Gastroesophageal sphincter (tissue), 4 donors: ENCODE measurements at regions not wholly inside any gene's neighbourhood (a gene's known extent, or its start where the extent isn't known, plus 50 kb on each side); places are given as distances from the start of the nearest gene placed in this dataset.

Experiments
- ATAC-seq: fragments of 150-250 bp; one replicate; pipeline ENCODE4 v1.9.1; 2016; ENCODE audit warnings: mild to moderate bottlenecking, moderate library complexity
- H3K27ac ChIP-seq, 4 donors: fragments of 200-600 bp; sonication (generic) in 3 of 4; 1 replicate in 3 of 4; 2 replicates in 1 of 4; pipeline ENCODE4 v1.5.1; 2016 to 2019
- H3K27me3 ChIP-seq: fragments of 200-600 bp; sonication (generic); one replicate; pipeline ENCODE4 v1.5.1; 2019
- H3K36me3 ChIP-seq, 2 donors: fragments of 200-600 bp; sonication (generic); one replicate each; pipeline ENCODE4 v1.5.1; 2019; ENCODE audit warnings: control low read depth in 1 of 2
- H3K4me1 ChIP-seq, 3 donors: fragments of 200-600 bp; sonication (generic); 1 replicate in 2 of 3; 2 replicates in 1 of 3; pipeline ENCODE4 v1.5.1; 2016 to 2019; ENCODE audit warnings: control low read depth in 2 of 3
- H3K4me3 ChIP-seq, 2 donors: fragments of 200-600 bp; sonication (generic); one replicate each; pipeline ENCODE4 v1.5.1; 2019; ENCODE audit warnings: mild to moderate bottlenecking in 1 of 2, moderate library complexity in 1 of 2
- H3K9me3 ChIP-seq, 3 donors: fragments of 200-600 bp; sonication (generic); one replicate each; pipeline ENCODE4 v1.5.1; 2017 to 2019; ENCODE audit warnings: control low read depth in 2 of 3
- CTCF ChIP-seq, 4 experiments: fragments of 200-600 bp in 2 of 4; fragments of 450-650 bp in 2 of 4; sonication (generic) in 1 of 4; IDR thresholded peaks; one replicate each; pipeline ENCODE4 v1.5.1; 2017 to 2019; ENCODE audit warnings: antibody characterized with exemption in 4 of 4, mild to moderate bottlenecking in 2 of 4, moderate library complexity in 2 of 4
- EP300 ChIP-seq: sonication (generic); formaldehyde crosslinking; IDR thresholded peaks from one replicate; pipeline ENCODE4 v1.6.1; 2017; ENCODE audit warnings: antibody characterized with exemption, mild to moderate bottlenecking
- POLR2A ChIP-seq, 2 donors: fragments of 450-650 bp; IDR thresholded peaks; one replicate each; pipeline ENCODE4 v1.6.1; 2017; ENCODE audit warnings: antibody characterized with exemption in 2 of 2, mild to moderate bottlenecking in 2 of 2, moderate library complexity in 1 of 2
- POLR2AphosphoS5 ChIP-seq: sonication (generic); formaldehyde crosslinking; IDR thresholded peaks from one replicate; pipeline ENCODE4 v1.6.1; 2017; ENCODE audit warnings: antibody characterized with exemption
- WGBS, 2 donors: methylation state at CpG; one replicate each; pipeline ENCODE4 v1.1.5; 2018; ENCODE audit warnings: low coverage in 1 of 2; 5-methylcytosine and 5-hydroxymethylcytosine counted together

DNA sequence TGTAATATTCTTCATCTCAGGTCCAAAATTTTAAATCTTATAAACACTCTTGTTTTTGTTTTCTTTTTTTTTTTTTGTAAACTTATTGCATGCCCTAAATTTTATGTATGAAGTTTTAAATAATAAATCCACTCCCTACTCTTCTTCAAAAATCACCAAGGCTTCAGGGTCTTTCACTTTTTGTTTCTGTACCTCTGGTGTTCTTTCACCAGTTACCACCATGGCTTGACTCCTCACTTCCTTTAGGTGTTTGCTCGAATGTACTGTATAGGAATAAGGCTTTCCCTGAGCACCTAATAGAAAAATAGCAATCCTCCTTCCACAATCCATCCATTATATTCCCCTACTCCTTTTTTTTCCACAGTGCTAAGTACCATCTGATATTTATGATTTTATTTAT is 962.8 kb upstream of the POT1 start:
- TF ChIP-seq POLR2AphosphoS5 (no peak), CTCF (IDR thresholded peaks at IDR 0.05) (no peak), POLR2A (IDR thresholded peaks at IDR 0.05) (no peak), EP300 (no peak)
- ATAC-seq, result no peak
- 71 to 75% methylated on average over 1 of the region's 1 CpG for WGBS, 2 donors

GRCh38 chr7:125878988-125879387 is 949.4 kb upstream of the POT1 start:
- Histone ChIP-seq H3K9me3 (no peaks in the 10 kb centered on the region), H3K4me1 (no peaks in the 10 kb centered on the region), H3K36me3 (no peaks in the 10 kb centered on the region), H3K27ac (no peak overlapping the region), H3K4me3 (no peak overlapping the region), H3K27me3 (no peaks in the 10 kb centered on the region)
- TF ChIP-seq EP300 (no peak), POLR2AphosphoS5 (no peak), CTCF (IDR thresholded peaks at IDR 0.05) (no peak), POLR2A (IDR thresholded peaks at IDR 0.05) (no peak)
- WGBS, 2 donors, result 43 to 76% methylated on average over 5 to 6 of the region's 6 CpGs
- no peak for ATAC-seq

More for the DNA sequence above, 962.8 kb upstream of the POT1 start:
- Histone ChIP-seq H3K27me3 (no peaks in the 10 kb centered on the region), H3K4me3 (no peak overlapping the region), H3K27ac (no peak overlapping the region), H3K36me3 (no peaks in the 10 kb centered on the region), H3K9me3 (no peaks in the 10 kb centered on the region), H3K4me1 (no peaks in the 10 kb centered on the region)

GRCh38 chr7:125878235-125878956 is 948.8 kb upstream of the POT1 start:
- ATAC-seq, result no peak
- Histone ChIP-seq H3K27ac (no peak overlapping the region), H3K27me3 (no peaks in the 10 kb centered on the region), H3K36me3 (no peaks in the 10 kb centered on the region), H3K9me3 (no peaks in the 10 kb centered on the region), H3K4me1 (no peaks in the 10 kb centered on the region), H3K4me3 (no peak overlapping the region)
- WGBS, 2 donors, result 81% methylated on average over 2 of the region's 2 CpGs
- no peak for TF ChIP-seq POLR2AphosphoS5
- no peak for TF ChIP-seq EP300
- TF ChIP-seq POLR2A (IDR thresholded peaks at IDR 0.05), result no peak
- no peak for TF ChIP-seq CTCF (IDR thresholded peaks at IDR 0.05)

- WGBS, 2 donors, result 59 to 100% methylated on average over 2 of the region's 2 CpGs
- Histone ChIP-seq H3K4me3 (no peak overlapping the region), H3K9me3 (no peaks in the 10 kb centered on the region), H3K4me1 (no peaks in the 10 kb centered on the region), H3K27me3 (no peaks in the 10 kb centered on the region), H3K27ac (no peak overlapping the region), H3K36me3 (no peaks in the 10 kb centered on the region)
- no peak for TF ChIP-seq POLR2AphosphoS5
- no peak for TF ChIP-seq CTCF (IDR thresholded peaks at IDR 0.05)
- TF ChIP-seq POLR2A (IDR thresholded peaks at IDR 0.05), result no peak
- no peak for TF ChIP-seq EP300
- no peak for ATAC-seq
Measured at GRCh38 chr7:125877246-125877645, 947.6 kb upstream of the POT1 start.

GRCh38 chr7:125876431-125876830 is 946.8 kb upstream of the POT1 start:
- Histone ChIP-seq H3K27me3 (no peaks in the 10 kb centered on the region), H3K9me3 (no peaks in the 10 kb centered on the region), H3K4me1 (no peaks in the 10 kb centered on the region), H3K36me3 (no peaks in the 10 kb centered on the region), H3K4me3 (no peak overlapping the region), H3K27ac (no peak overlapping the region)
- ATAC-seq, result no peak
- TF ChIP-seq POLR2A (IDR thresholded peaks at IDR 0.05) (no peak), POLR2AphosphoS5 (no peak), CTCF (IDR thresholded peaks at IDR 0.05) (no peak), EP300 (no peak)
